Keratinocyte (primary cell): ENCODE measurements at regions not wholly inside any gene's neighbourhood (a gene's known extent, or its start where the extent isn't known, plus 50 kb on each side); places are given as distances from the start of the nearest gene placed in this dataset.

Source experiments
- CTCF ChIP-seq, 3 experiments: IDR thresholded peaks in 1 of 3; conservative IDR thresholded peaks in 1 of 3; optimal IDR thresholded peaks in 1 of 3; 2 replicates in 2 of 3; 3 replicates in 1 of 3; pipeline versions ENCODE3 to v1.5.1; 2011; ENCODE audit warnings: low read length in 3 of 3, mild to moderate bottlenecking in 3 of 3, moderate library complexity in 2 of 3, control low read depth in 1 of 3, inconsistent platforms in 1 of 3; ENCODE audit not compliant: insufficient read depth in 2 of 3; ENCODE audit errors: extremely low read depth in 1 of 3
- EZH2 ChIP-seq: IDR thresholded peaks from one replicate; pipeline ENCODE4 v1.6.1; 2012; ENCODE audit warnings: inconsistent platforms, mild to moderate bottlenecking, low read length, moderate library complexity

- no peak for TF ChIP-seq CTCF (optimal IDR thresholded peaks at IDR 0.05 in 1 of 3, IDR thresholded peaks at IDR 0.05 in 1 of 3, conservative IDR thresholded peaks at IDR 0.05 in 1 of 3; ENCODE audit: extremely low read depth in 1 of 3, insufficient read depth in 2 of 3, low read length in 3 of 3)
- no peak for TF ChIP-seq EZH2
These were observed 75.7 kb upstream of the ANO1 start for GRCh38 chr11:70002433-70002832.
